GM21360 (cell line): ENCODE measurements at regions not wholly inside any gene's neighbourhood (a gene's known extent, or its start where the extent isn't known, plus 50 kb on each side); places are given as distances from the start of the nearest gene placed in this dataset.

Source experiments
- ATAC-seq: cut with Tn5 transposase; IDR thresholded peaks from one replicate; pipeline ENCODE4 v1.9.1; 2021; ENCODE audit warnings: mild to moderate bottlenecking, moderate library complexity; ENCODE audit not compliant: unreplicated experiment

GRCh38 chr1:195941795-195942194, 666.4 kb downstream of the KCNT2 start:
- no peak for ATAC-seq

- ATAC-seq = no peak
Observed at GRCh38 chr1:195941314-195941713, 666.9 kb downstream of the KCNT2 start.

GRCh38 chr1:195939844-195940243, 668.4 kb downstream of the KCNT2 start:
- ATAC-seq = no peak

GRCh38 chr1:195934817-195935553, 673.3 kb downstream of the KCNT2 start:
- ATAC-seq = no peak

- no peak for ATAC-seq
Observed at GRCh38 chr1:195933835-195934234, 674.4 kb downstream of the KCNT2 start.

GRCh38 chr1:195915826-195916225, 692.4 kb downstream of the KCNT2 start:
- no peak for ATAC-seq

GRCh38 chr1:195909061-195909460, 699.2 kb downstream of the KCNT2 start:
- ATAC-seq = no peak

- ATAC-seq = no peak
Observed at GRCh38 chr1:195908121-195908520, 700.1 kb downstream of the KCNT2 start.

GRCh38 chr1:195903203-195903602, 705.0 kb downstream of the KCNT2 start:
- ATAC-seq = no peak

GRCh38 chr1:195902779-195903178, 705.5 kb downstream of the KCNT2 start:
- no peak for ATAC-seq

GRCh38 chr1:195899762-195900352, 708.4 kb downstream of the KCNT2 start:
- ATAC-seq = no peak

GRCh38 chr1:195898924-195899323, 709.3 kb downstream of the KCNT2 start:
- no peak for ATAC-seq

- ATAC-seq = no peak
Observed at GRCh38 chr1:195898373-195898772, 709.9 kb downstream of the KCNT2 start.

- ATAC-seq = no peak
Observed at GRCh38 chr1:195897076-195897475, 711.2 kb downstream of the KCNT2 start.

- ATAC-seq = no peak
Observed at GRCh38 chr1:195894411-195894810, 713.8 kb downstream of the KCNT2 start.

- ATAC-seq = no peak
Observed at GRCh38 chr1:195886000-195886399, 722.2 kb downstream of the KCNT2 start.

- ATAC-seq = no peak
Observed at GRCh38 chr1:195878478-195878877, 729.8 kb downstream of the KCNT2 start.

GRCh38 chr1:195876792-195877191, 731.4 kb downstream of the KCNT2 start:
- no peak for ATAC-seq

- ATAC-seq = no peak
Observed at GRCh38 chr1:195872376-195872775, 735.9 kb downstream of the KCNT2 start.

- ATAC-seq = no peak
Observed at GRCh38 chr1:195867638-195868037, 740.6 kb downstream of the KCNT2 start.

- no peak for ATAC-seq
Observed at GRCh38 chr1:195866781-195867222, 741.4 kb downstream of the KCNT2 start.

- no peak for ATAC-seq
Observed at GRCh38 chr1:195866091-195866780, 742.0 kb downstream of the KCNT2 start.
